ENCODE measurements at regions not wholly inside any gene's neighbourhood (a gene's known extent, or its start where the extent isn't known, plus 50 kb on each side); places are given as distances from the start of the nearest gene placed in this dataset.

- no peak for TF ChIP-seq NFYB (CRISPR knock-in tag; IDR thresholded peaks at IDR 0.05)
- no peak for TF ChIP-seq BCL3 (CRISPR knock-in tag; IDR thresholded peaks at IDR 0.05)
- TF ChIP-seq RFX5 (IDR thresholded peaks at IDR 0.05; ENCODE audit: low read depth, low read length) = no peak
- no peak for TF ChIP-seq ZNF280B (CRISPR knock-in tag; IDR thresholded peaks at IDR 0.05; ENCODE audit: borderline replicate concordance)
- no peak for TF ChIP-seq BCLAF1 (IDR thresholded peaks at IDR 0.05)
- TF ChIP-seq POGZ (CRISPR knock-in tag; IDR thresholded peaks at IDR 0.05) = no peak
- TF ChIP-seq ARNT2 (CRISPR knock-in tag; IDR thresholded peaks at IDR 0.05; ENCODE audit: low read depth) = no peak
- no peak for TF ChIP-seq ZNF530 (CRISPR knock-in tag; IDR thresholded peaks at IDR 0.05; ENCODE audit: low read depth)
- no peak for TF ChIP-seq BRF2 (CRISPR knock-in tag; IDR thresholded peaks at IDR 0.05)
Measured at GRCh38 chr11:104692751-104693150, 205.5 kb downstream of the CASP12 start.
